ENCODE measurements at regions not wholly inside any gene's neighbourhood (a gene's known extent, or its start where the extent isn't known, plus 50 kb on each side); places are given as distances from the start of the nearest gene placed in this dataset.

- H3K9me3 Mint-ChIP-seq (ENCODE audit: low read depth), result no peaks in the 10 kb centered on the region
- no peak for DNase-seq (ENCODE audit: low spot score)
- H3K4me1 Mint-ChIP-seq (ENCODE audit: low read depth), result peaks cover 60% of the 10 kb centered on the region
- H3K27me3 Mint-ChIP-seq (ENCODE audit: low read depth), result no peaks in the 10 kb centered on the region
- no peaks in the 10 kb centered on the region for H3K36me3 Mint-ChIP-seq (ENCODE audit: low read depth)
- peak; percentile 69 for TF ChIP-seq CTCF (IDR thresholded peaks at IDR 0.05)
- H3K27ac Mint-ChIP-seq (ENCODE audit: unreplicated experiment), result peak overlapping the region; percentile 84
- peak overlapping the region; percentile 33 for H3K4me3 Mint-ChIP-seq (ENCODE audit: unreplicated experiment)
Measured at GRCh38 chr6:44657206-44657819, 269.8 kb downstream of the CDC5L start.

- no peak for TF ChIP-seq CTCF (IDR thresholded peaks at IDR 0.05)
- no peak for DNase-seq (ENCODE audit: low spot score)
- Mint-ChIP-seq H3K36me3 (ENCODE audit: low read depth) (no peaks in the 10 kb centered on the region), H3K27me3 (ENCODE audit: low read depth) (no peaks in the 10 kb centered on the region), H3K9me3 (ENCODE audit: low read depth) (no peaks in the 10 kb centered on the region), H3K4me1 (ENCODE audit: low read depth) (peaks cover 65% of the 10 kb centered on the region), H3K27ac (ENCODE audit: unreplicated experiment) (no peak overlapping the region), H3K4me3 (ENCODE audit: unreplicated experiment) (no peak overlapping the region)
Measured at GRCh38 chr6:44658571-44658970, 271.1 kb downstream of the CDC5L start.

GRCh38 chr6:44659726-44660125 is 272.2 kb downstream of the CDC5L start:
- Mint-ChIP-seq H3K4me3 (ENCODE audit: unreplicated experiment) (no peak overlapping the region), H3K27ac (ENCODE audit: unreplicated experiment) (no peak overlapping the region), H3K27me3 (ENCODE audit: low read depth) (no peaks in the 10 kb centered on the region), H3K4me1 (ENCODE audit: low read depth) (peaks cover 70% of the 10 kb centered on the region), H3K36me3 (ENCODE audit: low read depth) (no peaks in the 10 kb centered on the region), H3K9me3 (ENCODE audit: low read depth) (no peaks in the 10 kb centered on the region)
- no peak for TF ChIP-seq CTCF (IDR thresholded peaks at IDR 0.05)
- DNase-seq (ENCODE audit: low spot score), result no peak

- Mint-ChIP-seq H3K36me3 (ENCODE audit: low read depth) (no peaks in the 10 kb centered on the region), H3K27me3 (ENCODE audit: low read depth) (no peaks in the 10 kb centered on the region), H3K27ac (ENCODE audit: unreplicated experiment) (peak overlapping the region; percentile 55), H3K4me3 (ENCODE audit: unreplicated experiment) (no peak overlapping the region), H3K9me3 (ENCODE audit: low read depth) (no peaks in the 10 kb centered on the region), H3K4me1 (ENCODE audit: low read depth) (peaks cover 72% of the 10 kb centered on the region)
- DNase-seq (ENCODE audit: low spot score), result no peak
- TF ChIP-seq CTCF (IDR thresholded peaks at IDR 0.05), result no peak
Measured at GRCh38 chr6:44660561-44661220, 273.2 kb downstream of the CDC5L start.

GRCh38 chr6:44661221-44662008 is 273.9 kb downstream of the CDC5L start:
- Mint-ChIP-seq H3K27me3 (ENCODE audit: low read depth) (no peaks in the 10 kb centered on the region), H3K36me3 (ENCODE audit: low read depth) (no peaks in the 10 kb centered on the region), H3K9me3 (ENCODE audit: low read depth) (no peaks in the 10 kb centered on the region), H3K4me3 (ENCODE audit: unreplicated experiment) (no peak overlapping the region), H3K27ac (ENCODE audit: unreplicated experiment) (peak overlapping the region; percentile 55), H3K4me1 (ENCODE audit: low read depth) (peaks cover 78% of the 10 kb centered on the region)
- DNase-seq (ENCODE audit: low spot score), result no peak
- TF ChIP-seq CTCF (IDR thresholded peaks at IDR 0.05), result no peak

All from chondrocyte (in vitro differentiated cells).